LHCN-M2 (cell line): ENCODE measurements at regions not wholly inside any gene's neighbourhood (a gene's known extent, or its start where the extent isn't known, plus 50 kb on each side); places are given as distances from the start of the nearest gene placed in this dataset.

ENCODE experiments used
- DNase-seq: peaks from one replicate; pipeline ENCODE4 v3.0.0-alpha.2; 2012; ENCODE audit warnings: low read depth

- no peak for DNase-seq
Observed at GRCh38 chr4:24112466-24112865, 222.6 kb upstream of the PPARGC1A start.

- no peak for DNase-seq
Observed at GRCh38 chr4:24108567-24108966, 218.7 kb upstream of the PPARGC1A start.

DNA sequence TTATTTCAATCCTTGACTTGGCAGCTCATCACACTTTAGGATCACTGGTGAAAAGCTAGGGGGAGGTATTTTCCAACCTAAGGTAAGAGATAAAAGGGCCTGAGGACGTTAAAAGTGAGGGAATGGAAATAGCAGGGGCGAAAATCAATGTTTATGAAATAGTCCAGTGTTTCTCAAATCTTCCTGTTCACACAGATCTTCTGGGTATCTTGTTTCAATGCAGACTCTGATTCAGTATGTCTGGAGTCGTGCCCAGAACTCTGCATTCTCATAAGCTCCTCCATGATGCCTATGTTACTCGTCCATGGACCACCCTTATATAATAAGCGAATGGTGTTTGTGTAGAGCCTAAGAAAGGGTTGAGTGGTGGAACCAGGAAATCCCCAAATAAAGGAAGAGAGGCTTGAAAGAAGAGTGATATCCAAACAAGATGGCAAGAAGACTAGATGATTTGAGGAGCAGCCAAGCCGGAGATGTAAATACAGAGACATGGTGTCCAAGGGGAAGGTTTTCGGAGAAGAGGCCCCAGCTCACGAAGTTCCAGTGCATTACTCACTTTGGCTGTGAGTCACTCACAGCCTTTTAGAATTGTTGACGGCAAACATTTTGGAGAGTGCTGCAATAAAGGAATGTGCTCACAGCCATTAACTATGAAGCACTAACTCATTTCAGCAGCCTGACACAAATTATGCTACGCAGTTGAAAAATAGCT is 215.6 kb upstream of the PPARGC1A start:
- DNase-seq = peak; percentile 95

DNA sequence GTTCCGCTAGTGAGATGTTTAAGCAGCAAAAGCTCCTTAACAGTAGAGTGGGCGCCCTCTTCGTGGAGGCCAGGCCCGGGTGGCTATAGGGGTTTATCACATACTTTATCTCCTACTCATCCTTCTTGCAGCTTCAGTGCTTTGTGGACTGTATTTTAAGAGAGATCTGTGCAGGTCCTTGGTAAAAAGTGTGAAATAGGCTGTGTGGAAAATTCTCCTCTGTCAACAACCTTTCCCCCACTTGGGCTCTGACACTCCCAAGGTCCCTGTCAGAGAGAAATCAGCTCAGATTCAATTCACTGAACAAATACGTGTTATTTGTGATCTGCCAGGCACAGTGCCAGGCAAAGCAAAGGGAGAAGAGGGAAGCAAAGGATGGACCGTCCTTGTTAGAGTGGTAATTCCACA is 214.3 kb upstream of the PPARGC1A start:
- peak; percentile 14 for DNase-seq

DNA sequence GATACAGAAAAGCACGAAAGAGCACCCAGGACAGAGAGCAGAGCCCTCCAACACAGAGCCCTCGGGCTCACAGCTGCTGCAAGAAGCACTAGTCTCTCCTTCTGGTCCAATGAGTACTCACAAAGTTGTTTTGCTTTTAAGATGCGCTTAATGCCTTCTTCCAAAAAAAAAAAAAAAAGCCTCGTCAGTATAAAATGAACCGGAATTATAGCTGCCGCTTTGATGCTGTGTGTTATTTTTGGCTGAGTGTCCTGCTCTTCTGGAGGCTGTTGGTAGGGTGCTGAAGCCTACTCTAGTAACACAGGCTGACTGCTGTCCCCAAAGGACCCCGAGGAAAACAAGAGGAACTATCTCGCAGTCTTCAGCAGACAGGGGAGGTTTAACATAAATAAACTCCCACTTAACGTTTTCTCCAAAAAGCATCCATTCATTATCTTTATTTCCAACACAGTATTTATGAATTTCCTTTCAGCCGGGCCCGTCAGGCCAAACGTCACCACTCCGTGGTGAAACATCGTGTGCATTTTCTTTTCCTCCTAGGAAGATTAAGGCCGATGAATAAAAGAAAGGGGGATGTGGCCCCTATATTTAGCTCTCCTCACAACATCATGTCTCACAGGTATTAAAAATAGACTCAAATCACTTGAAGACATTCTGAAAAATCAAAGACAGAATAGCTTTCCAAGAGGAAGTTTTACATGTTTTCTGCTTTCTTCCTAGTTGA is 213.7 kb upstream of the PPARGC1A start:
- DNase-seq = peak; percentile 54

GRCh38 chr4:24102621-24103020 is 212.8 kb upstream of the PPARGC1A start:
- no peak for DNase-seq

GRCh38 chr4:24096603-24097002 is 206.8 kb upstream of the PPARGC1A start:
- DNase-seq = no peak

- DNase-seq = peak; percentile 7
Observed at GRCh38 chr4:24094726-24095125, 204.9 kb upstream of the PPARGC1A start.

DNA sequence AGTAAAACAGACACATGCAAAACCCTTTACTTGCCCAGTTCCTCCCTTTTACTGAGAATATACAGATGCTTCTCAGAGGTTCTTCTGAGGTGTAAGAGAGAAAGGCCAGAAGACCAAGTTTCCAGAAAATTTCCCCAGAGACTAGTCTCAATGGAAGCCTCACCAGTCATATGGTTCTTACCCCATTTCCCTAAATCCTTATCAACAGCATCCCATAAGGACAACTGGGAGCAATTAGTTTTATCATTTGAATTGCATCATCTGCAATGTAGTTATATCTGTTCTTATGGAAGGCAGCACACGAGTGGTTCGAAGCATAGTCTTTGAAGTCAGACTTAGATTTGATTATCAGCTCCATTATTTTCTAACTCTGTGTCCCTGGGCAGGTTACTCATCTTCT is 203.6 kb upstream of the PPARGC1A start:
- no peak for DNase-seq

- DNase-seq = peak; percentile 8
Observed at GRCh38 chr4:24091639-24092233, 201.9 kb upstream of the PPARGC1A start.

DNA sequence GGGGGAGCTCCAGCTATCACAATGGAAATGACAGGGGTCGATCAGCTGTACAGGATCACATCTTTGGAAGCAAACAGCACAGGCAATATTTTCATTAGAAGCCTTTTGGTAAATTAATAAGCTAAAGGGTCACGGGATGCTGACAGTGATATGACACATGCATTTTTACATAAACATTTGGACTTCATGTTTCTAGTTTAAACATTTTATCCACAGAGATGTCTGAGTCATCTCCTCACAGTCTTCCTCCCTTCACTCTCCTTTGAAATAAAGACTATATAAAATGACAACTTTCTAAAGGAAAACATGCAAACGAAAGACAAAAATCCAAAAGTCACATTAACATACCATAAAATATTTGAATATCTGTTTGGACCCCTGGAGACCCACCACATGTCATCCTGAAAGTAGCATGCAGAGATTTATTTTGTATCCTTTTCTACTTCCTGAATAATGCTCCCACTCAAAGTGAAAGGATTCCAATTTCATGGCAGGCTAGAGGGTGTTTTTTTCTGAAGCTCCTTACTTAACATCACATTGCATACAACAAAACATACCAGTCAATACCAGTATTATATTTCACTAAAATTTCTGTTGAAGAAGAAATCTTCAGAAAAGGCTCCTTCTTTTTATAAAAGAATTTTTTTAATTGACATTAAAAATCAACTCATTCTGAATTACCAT is 200.1 kb upstream of the PPARGC1A start:
- peak; percentile 46 for DNase-seq

- no peak for DNase-seq
Observed at GRCh38 chr4:24080871-24081270, 191.0 kb upstream of the PPARGC1A start.

DNA sequence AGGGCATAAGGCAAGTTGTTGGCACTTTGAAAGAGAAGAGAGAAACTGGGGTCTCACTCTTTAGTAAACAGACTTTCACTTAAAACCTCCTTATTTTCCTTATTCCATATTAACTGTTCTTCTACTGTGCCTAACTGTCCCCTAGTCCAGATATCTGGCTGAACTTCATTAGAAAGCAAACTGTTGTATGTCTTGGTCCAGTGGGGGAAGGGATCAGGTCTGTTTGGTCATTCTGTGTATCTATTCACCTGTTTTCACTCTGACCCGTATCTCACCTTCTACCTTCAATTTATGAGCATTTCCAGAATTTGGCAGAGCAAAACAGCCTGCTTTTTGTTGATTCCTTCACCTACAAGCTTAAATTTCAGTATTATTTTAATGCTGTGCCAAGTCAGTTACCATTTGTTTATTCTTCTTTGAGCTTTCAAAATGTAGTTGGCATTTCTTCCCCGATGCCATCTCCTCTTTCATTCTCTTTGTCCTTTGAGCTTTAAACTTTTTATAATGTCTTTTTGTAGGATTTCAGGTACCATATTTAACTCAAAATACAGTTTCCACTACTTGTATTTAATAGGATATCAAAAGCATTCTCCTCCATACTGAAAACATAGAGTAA is 188.6 kb upstream of the PPARGC1A start:
- DNase-seq = no peak

DNA sequence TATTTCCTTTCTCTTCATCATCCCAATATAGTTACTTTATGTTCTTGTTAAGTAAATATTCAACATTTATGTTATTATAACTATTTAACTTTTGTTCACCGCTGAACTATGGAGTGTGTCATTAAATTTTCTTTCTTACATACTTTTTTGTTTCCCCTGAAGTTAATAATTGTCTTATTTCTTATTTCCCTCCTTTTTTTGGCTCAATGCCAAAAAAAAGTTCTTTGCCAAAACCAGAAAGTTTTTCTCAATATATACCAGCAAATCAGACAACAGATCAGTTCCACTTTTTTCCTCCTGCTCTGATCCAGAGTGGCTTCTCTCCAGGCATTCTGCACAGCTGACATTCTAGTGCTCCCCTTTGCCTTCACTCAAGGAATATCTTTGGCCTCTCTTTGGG is 187.0 kb upstream of the PPARGC1A start:
- no peak for DNase-seq

GRCh38 chr4:24073948-24074347 is 184.1 kb upstream of the PPARGC1A start:
- no peak for DNase-seq

DNA sequence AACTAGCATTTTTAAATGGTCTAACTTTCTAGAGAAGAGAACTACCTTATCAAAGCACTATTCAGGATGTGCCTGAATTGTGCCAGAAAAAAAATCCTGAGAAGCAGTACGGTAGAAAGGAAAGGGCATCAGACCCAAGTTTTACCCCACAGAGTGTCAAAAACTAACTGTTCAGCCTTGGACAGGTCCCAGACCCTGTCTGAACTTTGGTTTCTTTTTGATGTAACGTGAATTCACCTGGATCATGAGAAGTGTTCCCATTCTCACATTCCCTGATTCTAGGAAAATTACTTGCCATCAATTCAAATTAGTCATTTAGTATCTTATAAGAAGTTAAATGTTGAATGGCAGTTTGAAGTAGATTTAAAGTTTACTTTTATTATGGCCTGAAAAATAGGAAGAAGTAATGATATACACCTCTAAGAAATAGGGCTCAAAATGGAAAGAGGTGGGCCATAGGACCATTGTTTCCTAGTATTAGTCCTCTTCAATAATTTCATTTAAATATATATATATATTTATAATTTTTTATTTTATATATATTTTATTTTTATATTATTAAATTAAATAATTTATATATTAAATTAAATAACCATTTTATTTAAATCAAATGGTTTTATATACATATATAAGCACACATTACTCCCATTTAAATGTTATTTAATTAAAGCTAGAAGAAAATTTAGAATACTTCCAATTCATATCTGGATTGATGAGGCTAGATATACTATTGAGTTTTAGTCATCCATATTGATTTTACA is 181.9 kb upstream of the PPARGC1A start:
- no peak for DNase-seq

DNA sequence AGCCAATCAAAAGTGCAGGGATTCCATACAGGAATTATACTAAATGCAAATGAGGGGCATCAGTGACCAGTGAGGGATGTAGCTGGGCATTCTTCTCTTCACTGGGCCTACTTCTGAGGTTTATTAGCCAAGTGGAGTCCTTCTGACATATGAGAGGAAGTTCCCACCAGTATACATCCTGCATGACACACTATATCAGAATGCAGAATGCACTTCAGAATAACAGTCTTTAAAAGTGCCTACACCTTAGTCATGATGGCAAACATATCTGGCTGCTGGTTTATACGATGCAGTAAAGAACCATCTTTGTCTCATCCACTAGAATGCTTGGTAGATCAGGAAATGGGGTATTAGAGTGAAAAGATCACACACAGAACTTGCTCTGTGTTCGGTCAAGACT is 180.3 kb upstream of the PPARGC1A start:
- peak; percentile 82 for DNase-seq

GRCh38 chr4:24067367-24068193 is 177.7 kb upstream of the PPARGC1A start:
- DNase-seq = peak; percentile 97

- DNase-seq = no peak
Observed at GRCh38 chr4:24065974-24066373, 176.1 kb upstream of the PPARGC1A start.

DNA sequence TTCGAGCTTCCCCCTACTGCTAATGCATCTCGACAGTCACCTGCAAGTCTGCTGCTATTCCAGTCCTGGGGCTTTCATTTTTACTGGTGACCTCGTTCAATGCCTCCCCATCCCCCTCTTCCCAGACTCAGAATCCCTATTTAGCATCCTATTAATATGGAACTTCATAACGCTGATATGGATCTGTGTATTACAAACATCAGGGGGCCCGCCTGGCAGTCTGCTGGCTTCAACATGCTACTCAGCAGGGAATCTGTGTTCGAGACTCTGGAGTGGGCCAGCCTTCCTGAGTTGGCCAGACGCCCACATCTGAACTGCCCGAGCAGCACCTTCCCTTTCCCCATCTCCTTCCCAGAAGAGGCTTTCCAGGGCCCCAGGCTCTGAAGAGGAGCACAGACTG is 173.9 kb upstream of the PPARGC1A start:
- no peak for DNase-seq
